ENCODE measurements at regions not wholly inside any gene's neighbourhood (a gene's known extent, or its start where the extent isn't known, plus 50 kb on each side); places are given as distances from the start of the nearest gene placed in this dataset.
A peak's percentile ranks its signal among the peaks of the same experiment; 100 is the strongest.

DNA sequence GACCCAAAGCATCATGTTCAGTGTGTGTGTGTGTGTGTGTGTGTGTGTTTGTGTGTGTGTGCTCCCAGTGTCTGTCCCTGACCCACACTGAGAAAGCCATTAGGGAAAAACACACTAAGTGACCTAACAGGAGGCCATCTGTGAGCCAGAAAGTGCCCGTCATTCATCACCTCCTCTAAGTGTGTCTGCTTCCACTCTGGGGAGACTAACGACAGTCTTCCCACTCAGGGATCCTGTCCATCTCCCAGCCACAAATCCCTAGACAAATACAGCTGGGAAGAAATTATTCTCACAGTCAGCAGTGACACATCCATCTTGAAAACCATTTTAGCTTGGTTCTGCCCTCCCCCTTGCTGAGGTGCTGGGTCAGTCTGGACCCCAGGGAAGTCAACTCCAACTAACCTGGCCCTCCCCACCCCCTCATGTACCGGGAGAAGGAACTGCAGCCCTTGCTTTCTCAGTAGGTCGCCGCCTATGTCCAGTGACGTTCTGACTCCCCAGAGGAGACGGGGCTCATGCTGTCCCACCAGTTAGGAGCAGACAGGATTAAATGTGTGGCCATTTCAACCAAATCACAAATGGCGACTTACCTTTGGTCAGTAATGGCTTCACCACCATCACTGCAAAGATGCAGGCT lies 296.5 kb upstream of the ZNF32 start:
- H3K23me2 ChIP-seq (ENCODE audit: low read depth, low read length): 0 out of 2 replicates have a peak, but pooled peaks cover 1% of the 10 kb centered on the region
- no peak overlapping the region for H2BK120ac ChIP-seq (replicated peaks; ENCODE audit: low read depth, low read length)
- H3K79me2 ChIP-seq (ENCODE audit: control insufficient read depth in 1 of 2, insufficient read depth in 2 of 2, low read length in 2 of 2): no peaks in the 10 kb centered on the region
- CTCF ChIA-PET (ENCODE audit: partially characterized antibody): interaction anchor here (0.6 to 1.0 kb wide), 2 partner anchors 57 to 255 kb away, joined by 3 read pairs; no protein-coding TSS in a partner anchor
- H2AFZ ChIP-seq (ENCODE audit: low read length): no peak overlapping the region
- no peak overlapping the region for H4K91ac ChIP-seq (replicated peaks; ENCODE audit: insufficient read length, low read length)
- H3K27me3 ChIP-seq (replicated peaks in 1 of 4; ENCODE audit: control insufficient read depth in 3 of 4, extremely low read depth in 1 of 4, insufficient read depth in 3 of 4, low read length in 3 of 4): no peaks in the 10 kb centered on the region
- DNase-seq (ENCODE audit: low read depth in 1 of 2, low spot score in 2 of 2) (peak in 1 of 2 experiments; percentile 27), FAIRE-seq (no peak)
- H2BK20ac ChIP-seq (ENCODE audit: low read length): no peak overlapping the region
- no peak overlapping the region for H3K9ac ChIP-seq (replicated peaks in 1 of 4; ENCODE audit: extremely low read depth in 1 of 4, low read depth in 3 of 4, low read length in 3 of 4)
- peak overlapping the region; percentile 26 for H3K56ac ChIP-seq (replicated peaks; ENCODE audit: insufficient read length, low read depth, low read length)
- no peak overlapping the region for H2BK12ac ChIP-seq (ENCODE audit: low read depth, low read length)
- H3K18ac ChIP-seq (ENCODE audit: extremely low read depth, low read length): no peak overlapping the region
- H3K14ac ChIP-seq (ENCODE audit: insufficient read length): no peak overlapping the region
- no peak overlapping the region for H3K4me2 ChIP-seq (ENCODE audit: insufficient read depth in 1 of 2, low read depth in 2 of 2, low read length in 2 of 2)
- no peak overlapping the region for H2BK5ac ChIP-seq (ENCODE audit: low read depth, low read length)
- no peak overlapping the region for H2BK15ac ChIP-seq (ENCODE audit: low read length)
- H3K4me1 ChIP-seq (replicated peaks in 1 of 4; ENCODE audit: control insufficient read depth in 3 of 4, insufficient read depth in 4 of 4, low read length in 3 of 4): no peaks in the 10 kb centered on the region
- H3K36me3 ChIP-seq (ENCODE audit: control insufficient read depth in 2 of 4, insufficient read depth in 4 of 4, low read length in 3 of 4): no peaks in the 10 kb centered on the region
- H3K23ac ChIP-seq (ENCODE audit: insufficient read length): no peak overlapping the region
- no peak overlapping the region for H4K5ac ChIP-seq (ENCODE audit: insufficient read length, low read depth, low read length)
- no peaks in the 10 kb centered on the region for H3K79me1 ChIP-seq (ENCODE audit: low read depth, low read length)
- H3K9me3 ChIP-seq (ENCODE audit: insufficient read depth in 2 of 2, low read depth in 1 of 2, low read length in 1 of 2): 0 out of 4 replicates have a peak, but pooled peaks cover 0 to 1% of the 10 kb centered on the region in 2 experiments
- no peak overlapping the region for H3K4ac ChIP-seq (replicated peaks; ENCODE audit: insufficient read length, low read depth, low read length)
- H4K8ac ChIP-seq (ENCODE audit: extremely low read depth, insufficient read depth, low read length): no peak overlapping the region
- H3K27ac ChIP-seq (ENCODE audit: low read depth, low read length): no peak overlapping the region
- H4K20me1 ChIP-seq (replicated peaks in 1 of 2; ENCODE audit: control insufficient read depth in 1 of 2, insufficient read depth in 2 of 2, low read length in 2 of 2): no peaks in the 10 kb centered on the region
- no peak overlapping the region for H2AK5ac ChIP-seq (ENCODE audit: low read depth, low read length)
- WGBS, 2 experiments (ENCODE audit: extremely low coverage in 1 of 2, insufficient coverage in 1 of 2, insufficient read length in 1 of 2, insufficient replicate concordance in 2 of 2, low coverage in 1 of 2, low lambda C conversion rate in 2 of 2, missing lambda C conversion rate in 1 of 2): 92% methylated on average over 8 of the region's 8 CpGs; no CpG with 5 or more reads in 1 of the 2 experiments
- POLR2A ChIA-PET (ENCODE audit: partially characterized antibody): no interaction called here
- no peak overlapping the region for H3K4me3 ChIP-seq (ENCODE audit: extremely low read depth in 1 of 4, insufficient read depth in 2 of 4, low read depth in 3 of 4, low read length in 4 of 4)
- TF ChIP-seq SUZ12 (IDR thresholded peaks at IDR 0.05; ENCODE audit: low read length): no peak
- TF ChIP-seq CHD1 (IDR thresholded peaks at IDR 0.05; ENCODE audit: low read depth, low read length): no peak
- no peak for TF ChIP-seq CHD2 (IDR thresholded peaks at IDR 0.05; ENCODE audit: low read length)
- TF ChIP-seq, protein P1, sequence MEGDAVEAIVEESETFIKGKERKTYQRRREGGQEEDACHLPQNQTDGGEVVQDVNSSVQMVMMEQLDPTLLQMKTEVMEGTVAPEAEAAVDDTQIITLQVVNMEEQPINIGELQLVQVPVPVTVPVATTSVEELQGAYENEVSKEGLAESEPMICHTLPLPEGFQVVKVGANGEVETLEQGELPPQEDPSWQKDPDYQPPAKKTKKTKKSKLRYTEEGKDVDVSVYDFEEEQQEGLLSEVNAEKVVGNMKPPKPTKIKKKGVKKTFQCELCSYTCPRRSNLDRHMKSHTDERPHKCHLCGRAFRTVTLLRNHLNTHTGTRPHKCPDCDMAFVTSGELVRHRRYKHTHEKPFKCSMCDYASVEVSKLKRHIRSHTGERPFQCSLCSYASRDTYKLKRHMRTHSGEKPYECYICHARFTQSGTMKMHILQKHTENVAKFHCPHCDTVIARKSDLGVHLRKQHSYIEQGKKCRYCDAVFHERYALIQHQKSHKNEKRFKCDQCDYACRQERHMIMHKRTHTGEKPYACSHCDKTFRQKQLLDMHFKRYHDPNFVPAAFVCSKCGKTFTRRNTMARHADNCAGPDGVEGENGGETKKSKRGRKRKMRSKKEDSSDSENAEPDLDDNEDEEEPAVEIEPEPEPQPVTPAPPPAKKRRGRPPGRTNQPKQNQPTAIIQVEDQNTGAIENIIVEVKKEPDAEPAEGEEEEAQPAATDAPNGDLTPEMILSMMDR (IDR thresholded peaks at IDR 0.05; ENCODE audit: control extremely low read depth in 1 of 3, insufficient read depth in 1 of 3, low read depth in 1 of 3, low read length in 3 of 3): no peak
- TF ChIP-seq KDM4A (IDR thresholded peaks at IDR 0.05; ENCODE audit: low read depth, low read length, severe bottlenecking): no peak
- no peak for TF ChIP-seq POLR2A (IDR thresholded peaks at IDR 0.05; ENCODE audit: control extremely low read depth in 1 of 2, low read depth in 2 of 2, low read length in 2 of 2)

All from H1 (cell line).